GM18498 (cell line): ENCODE measurements at regions not wholly inside any gene's neighbourhood (a gene's known extent, or its start where the extent isn't known, plus 50 kb on each side); places are given as distances from the start of the nearest gene placed in this dataset.

Experiments used
- ATAC-seq: cut with Tn5 transposase; IDR thresholded peaks from one replicate; pipeline ENCODE4 v1.9.1; 2021; ENCODE audit warnings: mild to moderate bottlenecking, moderate library complexity; ENCODE audit not compliant: unreplicated experiment

- ATAC-seq, result no peak
Observed at GRCh38 chr6:155970876-155971708, 515.5 kb upstream of the NOX3 start.

GRCh38 chr6:155970472-155970871 lies 514.8 kb upstream of the NOX3 start:
- ATAC-seq, result no peak

GRCh38 chr6:155968921-155969320 lies 513.3 kb upstream of the NOX3 start:
- no peak for ATAC-seq

- ATAC-seq, result no peak
Observed at GRCh38 chr6:155967322-155967721, 511.7 kb upstream of the NOX3 start.

- ATAC-seq, result no peak
Observed at GRCh38 chr6:155964544-155964943, 508.9 kb upstream of the NOX3 start.

- ATAC-seq, result no peak
Observed at GRCh38 chr6:155962276-155962675, 506.6 kb upstream of the NOX3 start.

GRCh38 chr6:155959898-155960495 lies 504.4 kb upstream of the NOX3 start:
- ATAC-seq, result no peak

- ATAC-seq, result no peak
Observed at GRCh38 chr6:155958550-155958949, 502.9 kb upstream of the NOX3 start.

GRCh38 chr6:155955038-155955437 lies 499.4 kb upstream of the NOX3 start:
- ATAC-seq, result no peak

- no peak for ATAC-seq
Observed at GRCh38 chr6:155954149-155954548, 498.5 kb upstream of the NOX3 start.

GRCh38 chr6:155949256-155949655 lies 493.6 kb upstream of the NOX3 start:
- ATAC-seq, result no peak

- ATAC-seq, result no peak
Observed at GRCh38 chr6:155946860-155947259, 491.2 kb upstream of the NOX3 start.

GRCh38 chr6:155943635-155944034 lies 488.0 kb upstream of the NOX3 start:
- no peak for ATAC-seq

- no peak for ATAC-seq
Observed at GRCh38 chr6:155939253-155939652, 483.6 kb upstream of the NOX3 start.

- ATAC-seq, result no peak
Observed at GRCh38 chr6:155936551-155936950, 480.9 kb upstream of the NOX3 start.

GRCh38 chr6:155936127-155936526 lies 480.5 kb upstream of the NOX3 start:
- no peak for ATAC-seq

- no peak for ATAC-seq
Observed at GRCh38 chr6:155916846-155917624, 461.4 kb upstream of the NOX3 start.

- ATAC-seq, result no peak
Observed at GRCh38 chr6:155915651-155916050, 460.0 kb upstream of the NOX3 start.

GRCh38 chr6:155913816-155914215 lies 458.2 kb upstream of the NOX3 start:
- ATAC-seq, result no peak

GRCh38 chr6:155909710-155910109 lies 454.1 kb upstream of the NOX3 start:
- no peak for ATAC-seq

GRCh38 chr6:155895641-155896040 lies 440.0 kb upstream of the NOX3 start:
- no peak for ATAC-seq

- no peak for ATAC-seq
Observed at GRCh38 chr6:155894758-155895157, 439.1 kb upstream of the NOX3 start.
